ENCODE measurements at regions not wholly inside any gene's neighbourhood (a gene's known extent, or its start where the extent isn't known, plus 50 kb on each side); places are given as distances from the start of the nearest gene placed in this dataset.

DNA sequence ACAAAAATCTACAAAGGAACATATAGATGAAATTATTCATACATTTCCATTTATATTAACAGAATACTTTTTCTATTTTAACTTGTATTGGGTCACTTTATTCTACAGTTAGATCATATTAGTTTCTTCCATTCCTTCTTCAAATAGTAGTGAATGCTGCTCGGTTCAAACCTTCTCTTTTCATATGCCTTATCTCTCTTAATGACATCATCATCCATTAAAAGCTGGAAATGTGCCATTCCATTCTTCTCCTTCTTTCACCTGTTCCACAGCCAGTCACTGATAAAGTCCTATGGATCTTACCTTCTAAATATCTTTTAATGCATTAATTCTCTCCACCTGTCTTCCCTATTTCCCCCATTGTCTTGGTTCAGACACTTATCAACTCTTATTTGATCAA is 358.0 kb upstream of the POU1F1 start:
- TF ChIP-seq, protein P1, sequence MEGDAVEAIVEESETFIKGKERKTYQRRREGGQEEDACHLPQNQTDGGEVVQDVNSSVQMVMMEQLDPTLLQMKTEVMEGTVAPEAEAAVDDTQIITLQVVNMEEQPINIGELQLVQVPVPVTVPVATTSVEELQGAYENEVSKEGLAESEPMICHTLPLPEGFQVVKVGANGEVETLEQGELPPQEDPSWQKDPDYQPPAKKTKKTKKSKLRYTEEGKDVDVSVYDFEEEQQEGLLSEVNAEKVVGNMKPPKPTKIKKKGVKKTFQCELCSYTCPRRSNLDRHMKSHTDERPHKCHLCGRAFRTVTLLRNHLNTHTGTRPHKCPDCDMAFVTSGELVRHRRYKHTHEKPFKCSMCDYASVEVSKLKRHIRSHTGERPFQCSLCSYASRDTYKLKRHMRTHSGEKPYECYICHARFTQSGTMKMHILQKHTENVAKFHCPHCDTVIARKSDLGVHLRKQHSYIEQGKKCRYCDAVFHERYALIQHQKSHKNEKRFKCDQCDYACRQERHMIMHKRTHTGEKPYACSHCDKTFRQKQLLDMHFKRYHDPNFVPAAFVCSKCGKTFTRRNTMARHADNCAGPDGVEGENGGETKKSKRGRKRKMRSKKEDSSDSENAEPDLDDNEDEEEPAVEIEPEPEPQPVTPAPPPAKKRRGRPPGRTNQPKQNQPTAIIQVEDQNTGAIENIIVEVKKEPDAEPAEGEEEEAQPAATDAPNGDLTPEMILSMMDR (IDR thresholded peaks at IDR 0.05), result no peak
- no peak for TF ChIP-seq POLR2A (IDR thresholded peaks at IDR 0.05)
